HepG2 (cell line): ENCODE measurements at regions not wholly inside any gene's neighbourhood (a gene's known extent, or its start where the extent isn't known, plus 50 kb on each side); places are given as distances from the start of the nearest gene placed in this dataset.

Experiments
- ATAC-seq: fragments of 200-7000 bp; cut with Tn5 transposase; 3 replicates; pipeline ENCODE4 v1.9.1; 2020; ENCODE audit warnings: mild to moderate bottlenecking, moderate library complexity
- BruUV-seq: library from RNA; stranded (reverse); fragments of 400-500 nt; replicated peaks from 2 replicates; lab custom pipeline; 2021; lab: Mats Ljungman, UMichigan
- CTCF ChIA-PET: fragments of 300-600 bp; formaldehyde crosslinking; extraction: SDS; loops from one replicate; lab custom pipeline; 2021; ENCODE audit warnings: low total read pairs, inconsistent platforms, low intra/inter-chr PET ratio; lab: Yijun Ruan, JAX
- POLR2A ChIA-PET: fragments of 350-600 bp; sonication (Branson Sonifier 250); formaldehyde crosslinking; loops from one replicate; lab custom pipeline; 2020; ENCODE audit warnings: antibody characterized with exemption, inconsistent platforms; lab: Yijun Ruan, JAX
- DNase-seq: peaks from one replicate; pipeline ENCODE4 v3.0.0-alpha.2; 2015; ENCODE audit warnings: low spot score
- FAIRE-seq: peaks from 3 replicates; lab custom pipeline; 2011; peaks lifted over from hg19 to GRCh38; lab: Jason Lieb, UNC
- H2AFZ ChIP-seq: one replicate; pipeline ENCODE4 v1.6.1; 2011; ENCODE audit warnings: low read length, inconsistent platforms
- H3K27ac ChIP-seq: fragments of 300-600 bp; 3 replicates; pipeline ENCODE4 v1.8.0; 2011; ENCODE audit warnings: mixed run types, mild to moderate bottlenecking, mixed read lengths, low read length, inconsistent platforms; ENCODE audit not compliant: insufficient read depth; ENCODE audit errors: extremely low read length
- H3K27me3 ChIP-seq, 2 experiments: fragments of 200-600 bp in 1 of 2; 2 replicates in 1 of 2; 3 replicates in 1 of 2; pipeline versions ENCODE4 v1.6.0 to v1.8.0; 2011; ENCODE audit warnings: low read length in 2 of 2, mild to moderate bottlenecking in 2 of 2, moderate library complexity in 2 of 2, inconsistent platforms in 1 of 2; ENCODE audit not compliant: insufficient read depth in 2 of 2, control insufficient read depth in 1 of 2
- H3K36me3 ChIP-seq, 2 experiments: fragments of 200-600 bp in 1 of 2; replicated peaks in 1 of 2; 2 replicates in 1 of 2; 3 replicates in 1 of 2; pipeline versions ENCODE4 v1.5.1 to v1.8.0; 2011; ENCODE audit warnings: low read length in 2 of 2, inconsistent platforms in 1 of 2; ENCODE audit not compliant: insufficient read depth in 2 of 2, control insufficient read depth in 1 of 2
- H3K4me1 ChIP-seq: 2 replicates; pipeline ENCODE4 v1.5.1; 2012; ENCODE audit warnings: low read length, inconsistent platforms; ENCODE audit not compliant: insufficient read depth
- H3K4me2 ChIP-seq: 2 replicates; pipeline ENCODE4 v1.6.0; 2011; ENCODE audit warnings: low read depth, low read length, inconsistent platforms
- H3K4me3 ChIP-seq, 3 experiments: fragments of 200-600 bp in 1 of 3; sonication (generic), shearing (Covaris generic) in 1 of 3; replicated peaks in 1 of 3; 2 replicates each; pipeline ENCODE4 v1.5.1; 2011 to 2016; ENCODE audit warnings: low read length in 3 of 3, inconsistent platforms in 2 of 3, low read depth in 2 of 3, mild to moderate bottlenecking in 2 of 3, control low read depth in 1 of 3, mixed read lengths in 1 of 3; ENCODE audit not compliant: insufficient read depth in 1 of 3
- H3K79me2 ChIP-seq: one replicate; pipeline ENCODE4 v1.6.1; 2011; ENCODE audit warnings: low read length, inconsistent platforms; ENCODE audit not compliant: insufficient read depth
- H3K9ac ChIP-seq: 2 replicates; pipeline ENCODE4 v1.6.0; 2011; ENCODE audit warnings: mild to moderate bottlenecking, low read depth, low read length, inconsistent platforms; ENCODE audit not compliant: insufficient read depth
- H3K9me3 ChIP-seq: 2 replicates; pipeline ENCODE4 v1.5.1; 2012; ENCODE audit warnings: mild to moderate bottlenecking, low read length
- H4K20me1 ChIP-seq: 2 replicates; pipeline ENCODE4 v1.6.0; 2011; ENCODE audit warnings: inconsistent platforms, mild to moderate bottlenecking, low read length, moderate library complexity; ENCODE audit not compliant: insufficient read depth
- CCAR2 ChIP-seq: fragments of 200-400 bp; formaldehyde crosslinking; optimal IDR thresholded peaks from 2 replicates; pipeline ENCODE3; 2018; ENCODE audit warnings: low read depth, mild to moderate bottlenecking, low read length, moderate library complexity
- FOXA3 ChIP-seq: IDR thresholded peaks from 2 replicates; pipeline ENCODE4 v1.6.1; 2016; ENCODE audit warnings: missing genetic modification reagents, missing compliant biosample characterization
- HOXA3 ChIP-seq: sonication (generic); formaldehyde crosslinking; IDR thresholded peaks from 2 replicates; pipeline ENCODE4 v1.5.0; 2020; ENCODE audit warnings: missing genetic modification reagents
- MTERF4 ChIP-seq: sonication (generic); formaldehyde crosslinking; IDR thresholded peaks from 2 replicates; pipeline ENCODE4 v1.8.0; 2023; ENCODE audit warnings: mild to moderate bottlenecking, missing genetic modification reagents
- RAD51 ChIP-seq: fragments of 450-650 bp; IDR thresholded peaks from 2 replicates; pipeline ENCODE4 v1.6.1; 2016; ENCODE audit warnings: borderline replicate concordance
- ZNF232 ChIP-seq: sonication (generic); formaldehyde crosslinking; IDR thresholded peaks from 2 replicates; pipeline ENCODE4 v1.4.0; 2020; ENCODE audit warnings: missing genetic modification reagents, borderline replicate concordance
- WGBS: methylation state at CpG from one replicate; pipeline ENCODE4 v1.1.6; 2017; ENCODE audit warnings: low lambda C conversion rate; 5-methylcytosine and 5-hydroxymethylcytosine counted together
- in situ Hi-C: cut with HindIII; loops from 2 replicates; pipeline ENCODE4 v1.10.0; 2017; ENCODE audit warnings: low pct_unique_long_range_greater_than_20kb; ENCODE audit not compliant: extremely low pct_ligation_motif_present
- intact Hi-C: fragments of 100-400 bp; cut with micrococcal nuclease; formaldehyde crosslinking; loops from one replicate; pipeline ENCODE4 v1.10.0; 2022; ENCODE audit not compliant: unreplicated experiment
- TF ChIP-seq, protein P1 (sequence below): IDR thresholded peaks from 2 replicates; pipeline ENCODE4 v1.6.1; 2016; ENCODE audit warnings: low read depth
- TF ChIP-seq, protein P2 (sequence below): sonication (generic); formaldehyde crosslinking; conservative IDR thresholded peaks from 2 replicates; pipeline ENCODE4 v1.5.0; 2020; ENCODE audit warnings: missing genetic modification reagents
- TF ChIP-seq, protein P3 (sequence below), 2 experiments: sonication (generic) in 1 of 2; formaldehyde crosslinking in 1 of 2; IDR thresholded peaks; 2 replicates each; pipeline versions ENCODE4 v1.5.1 to v1.6.1; 2011 to 2020; ENCODE audit warnings: borderline replicate concordance in 1 of 2, low read depth in 1 of 2, low read length in 1 of 2, mild to moderate bottlenecking in 1 of 2, missing genetic modification reagents in 1 of 2, moderate library complexity in 1 of 2

DNA sequence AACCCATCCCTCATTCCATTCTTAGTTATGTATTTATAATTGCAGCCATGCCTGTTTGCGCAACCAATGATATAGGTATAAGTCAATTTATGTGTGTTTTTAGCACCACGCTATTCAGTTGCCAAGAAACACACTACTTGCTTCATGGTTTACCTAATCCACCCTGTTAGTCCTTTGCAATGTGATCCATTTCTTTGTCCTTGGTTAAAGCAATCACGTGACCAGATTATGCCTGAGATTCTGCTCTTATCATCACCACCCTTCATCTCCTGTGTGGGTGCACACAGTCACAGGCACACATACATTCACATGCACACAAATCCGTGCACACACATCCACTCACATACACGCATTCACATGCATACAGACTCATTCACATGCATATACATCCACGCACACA lies 52.3 kb upstream of the KCNA5 start:
- no peaks in the 10 kb centered on the region for H4K20me1 ChIP-seq
- BruUV-seq: no TSS peak
- ChIA-PET POLR2A (no interaction called here), CTCF (no interaction called here)
- no peak for FAIRE-seq
- H3K27ac ChIP-seq: no peak overlapping the region
- DNase-seq: no peak
- no peak overlapping the region for H3K9ac ChIP-seq
- no peaks in the 10 kb centered on the region for H3K36me3 ChIP-seq
- H3K4me1 ChIP-seq: no peaks in the 10 kb centered on the region
- in situ Hi-C loops: no loop called here
- H3K4me3 ChIP-seq: no peak overlapping the region
- no peak overlapping the region for H3K4me2 ChIP-seq
- no peak for TF ChIP-seq FOXA3
- TF ChIP-seq ZNF232: no peak
- TF ChIP-seq HOXA3: no peak
- TF ChIP-seq, protein P1, sequence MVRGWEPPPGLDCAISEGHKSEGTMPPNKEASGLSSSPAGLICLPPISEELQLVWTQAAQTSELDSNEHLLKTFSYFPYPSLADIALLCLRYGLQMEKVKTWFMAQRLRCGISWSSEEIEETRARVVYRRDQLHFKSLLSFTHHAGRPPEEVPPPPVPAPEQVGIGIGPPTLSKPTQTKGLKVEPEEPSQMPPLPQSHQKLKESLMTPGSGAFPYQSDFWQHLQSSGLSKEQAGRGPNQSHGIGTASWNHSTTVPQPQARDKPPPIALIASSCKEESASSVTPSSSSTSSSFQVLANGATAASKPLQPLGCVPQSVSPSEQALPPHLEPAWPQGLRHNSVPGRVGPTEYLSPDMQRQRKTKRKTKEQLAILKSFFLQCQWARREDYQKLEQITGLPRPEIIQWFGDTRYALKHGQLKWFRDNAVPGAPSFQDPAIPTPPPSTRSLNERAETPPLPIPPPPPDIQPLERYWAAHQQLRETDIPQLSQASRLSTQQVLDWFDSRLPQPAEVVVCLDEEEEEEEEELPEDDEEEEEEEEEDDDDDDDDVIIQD (CRISPR knock-in tag): no peak
- no peak for TF ChIP-seq MTERF4 (CRISPR knock-in tag)
- TF ChIP-seq, protein P2, sequence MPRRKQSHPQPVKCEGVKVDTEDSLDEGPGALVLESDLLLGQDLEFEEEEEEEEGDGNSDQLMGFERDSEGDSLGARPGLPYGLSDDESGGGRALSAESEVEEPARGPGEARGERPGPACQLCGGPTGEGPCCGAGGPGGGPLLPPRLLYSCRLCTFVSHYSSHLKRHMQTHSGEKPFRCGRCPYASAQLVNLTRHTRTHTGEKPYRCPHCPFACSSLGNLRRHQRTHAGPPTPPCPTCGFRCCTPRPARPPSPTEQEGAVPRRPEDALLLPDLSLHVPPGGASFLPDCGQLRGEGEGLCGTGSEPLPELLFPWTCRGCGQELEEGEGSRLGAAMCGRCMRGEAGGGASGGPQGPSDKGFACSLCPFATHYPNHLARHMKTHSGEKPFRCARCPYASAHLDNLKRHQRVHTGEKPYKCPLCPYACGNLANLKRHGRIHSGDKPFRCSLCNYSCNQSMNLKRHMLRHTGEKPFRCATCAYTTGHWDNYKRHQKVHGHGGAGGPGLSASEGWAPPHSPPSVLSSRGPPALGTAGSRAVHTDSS (CRISPR knock-in tag): no peak
- no peak for TF ChIP-seq CCAR2
- TF ChIP-seq, protein P3, sequence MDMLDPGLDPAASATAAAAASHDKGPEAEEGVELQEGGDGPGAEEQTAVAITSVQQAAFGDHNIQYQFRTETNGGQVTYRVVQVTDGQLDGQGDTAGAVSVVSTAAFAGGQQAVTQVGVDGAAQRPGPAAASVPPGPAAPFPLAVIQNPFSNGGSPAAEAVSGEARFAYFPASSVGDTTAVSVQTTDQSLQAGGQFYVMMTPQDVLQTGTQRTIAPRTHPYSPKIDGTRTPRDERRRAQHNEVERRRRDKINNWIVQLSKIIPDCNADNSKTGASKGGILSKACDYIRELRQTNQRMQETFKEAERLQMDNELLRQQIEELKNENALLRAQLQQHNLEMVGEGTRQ (IDR thresholded peaks at IDR 0.05; ENCODE audit: low read depth, low read length): peak; percentile 64; the same call in 1 of the 2 replicates
- TF ChIP-seq, protein P3 (CRISPR knock-in tag; IDR thresholded peaks at IDR 0.05; ENCODE audit: borderline replicate concordance): no peak
- peak; percentile 82 for TF ChIP-seq RAD51
- H3K79me2 ChIP-seq: no peaks in the 10 kb centered on the region
- H2AFZ ChIP-seq: no peak overlapping the region
- no peaks in the 10 kb centered on the region for H3K9me3 ChIP-seq
- peaks cover 0 to 20% of the 10 kb centered on the region in 2 experiments; a peak in 2 of 5 replicates for H3K27me3 ChIP-seq
- intact Hi-C loops: no loop called here
- 4% methylated on average over 6 of the region's 6 CpGs for WGBS
- no peak for ATAC-seq
